ENCODE measurements at regions not wholly inside any gene's neighbourhood (a gene's known extent, or its start where the extent isn't known, plus 50 kb on each side); places are given as distances from the start of the nearest gene placed in this dataset.

- TF ChIP-seq CTCF (IDR thresholded peaks at IDR 0.05) (no peak), POLR2A (IDR thresholded peaks at IDR 0.05; ENCODE audit: low read depth) (no peak)
These were observed 174.5 kb upstream of the MAP3K1 start for GRCh38 chr5:56640763-56641406.
